ENCODE measurements at regions not wholly inside any gene's neighbourhood (a gene's known extent, or its start where the extent isn't known, plus 50 kb on each side); places are given as distances from the start of the nearest gene placed in this dataset.

DNA sequence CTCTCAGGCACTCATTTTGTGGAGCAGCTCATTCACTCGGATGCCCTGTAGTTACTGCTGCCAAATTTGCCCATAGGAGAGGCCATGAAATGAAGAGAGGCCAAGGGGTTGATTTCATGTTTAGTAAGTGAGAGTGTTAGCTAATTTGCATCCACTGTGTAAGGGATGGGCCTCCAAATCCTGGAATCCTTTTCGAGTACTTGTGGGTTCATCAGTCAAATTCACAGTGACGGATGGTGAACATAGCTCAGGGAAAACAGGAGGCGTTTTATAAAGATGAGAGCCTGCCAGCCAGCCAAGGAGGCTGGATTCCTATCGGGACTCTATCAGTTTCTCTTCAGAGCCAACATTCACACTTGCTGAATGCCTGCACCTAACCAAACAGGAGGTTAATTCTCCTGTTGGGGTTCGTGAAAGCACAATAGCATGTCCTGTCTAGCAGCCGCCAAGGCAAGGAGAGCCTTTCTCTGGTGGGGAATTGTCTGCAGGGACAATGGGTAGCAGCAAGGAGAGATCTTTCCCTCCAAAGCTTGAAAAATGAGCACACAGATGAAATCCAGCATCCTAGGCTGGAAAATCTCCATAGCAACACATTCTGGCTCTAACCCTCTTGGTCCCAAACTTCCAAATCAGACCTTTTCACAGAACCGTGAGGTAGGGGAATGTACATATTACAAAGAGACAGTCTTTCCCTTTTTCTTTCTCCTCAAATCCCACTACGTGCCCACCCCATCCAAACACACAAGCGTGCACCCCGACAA is 231.4 kb upstream of the ECI2 start:
- no peak for TF ChIP-seq CTCF (conservative IDR thresholded peaks at IDR 0.05; ENCODE audit: low read depth in 2 of 2)
- no peak for TF ChIP-seq EZH2phosphoT487 (IDR thresholded peaks at IDR 0.05; ENCODE audit: unreplicated experiment)
- TF ChIP-seq, protein P1, sequence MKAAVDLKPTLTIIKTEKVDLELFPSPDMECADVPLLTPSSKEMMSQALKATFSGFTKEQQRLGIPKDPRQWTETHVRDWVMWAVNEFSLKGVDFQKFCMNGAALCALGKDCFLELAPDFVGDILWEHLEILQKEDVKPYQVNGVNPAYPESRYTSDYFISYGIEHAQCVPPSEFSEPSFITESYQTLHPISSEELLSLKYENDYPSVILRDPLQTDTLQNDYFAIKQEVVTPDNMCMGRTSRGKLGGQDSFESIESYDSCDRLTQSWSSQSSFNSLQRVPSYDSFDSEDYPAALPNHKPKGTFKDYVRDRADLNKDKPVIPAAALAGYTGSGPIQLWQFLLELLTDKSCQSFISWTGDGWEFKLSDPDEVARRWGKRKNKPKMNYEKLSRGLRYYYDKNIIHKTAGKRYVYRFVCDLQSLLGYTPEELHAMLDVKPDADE (IDR thresholded peaks at IDR 0.05) = no peak
- TF ChIP-seq EZH2 (IDR thresholded peaks at IDR 0.05; ENCODE audit: low read depth, unreplicated experiment) = no peak
- no peak for TF ChIP-seq POLR2AphosphoS5 (IDR thresholded peaks at IDR 0.05; ENCODE audit: low read depth)
- TF ChIP-seq REST (IDR thresholded peaks at IDR 0.05; ENCODE audit: unreplicated experiment) = no peak
- TF ChIP-seq ZNF114 (CRISPR knock-in tag; IDR thresholded peaks at IDR 0.05) = no peak
- no peak for TF ChIP-seq CREB1 (CRISPR knock-in tag; IDR thresholded peaks at IDR 0.05; ENCODE audit: low read depth)
- TF ChIP-seq, protein P2, sequence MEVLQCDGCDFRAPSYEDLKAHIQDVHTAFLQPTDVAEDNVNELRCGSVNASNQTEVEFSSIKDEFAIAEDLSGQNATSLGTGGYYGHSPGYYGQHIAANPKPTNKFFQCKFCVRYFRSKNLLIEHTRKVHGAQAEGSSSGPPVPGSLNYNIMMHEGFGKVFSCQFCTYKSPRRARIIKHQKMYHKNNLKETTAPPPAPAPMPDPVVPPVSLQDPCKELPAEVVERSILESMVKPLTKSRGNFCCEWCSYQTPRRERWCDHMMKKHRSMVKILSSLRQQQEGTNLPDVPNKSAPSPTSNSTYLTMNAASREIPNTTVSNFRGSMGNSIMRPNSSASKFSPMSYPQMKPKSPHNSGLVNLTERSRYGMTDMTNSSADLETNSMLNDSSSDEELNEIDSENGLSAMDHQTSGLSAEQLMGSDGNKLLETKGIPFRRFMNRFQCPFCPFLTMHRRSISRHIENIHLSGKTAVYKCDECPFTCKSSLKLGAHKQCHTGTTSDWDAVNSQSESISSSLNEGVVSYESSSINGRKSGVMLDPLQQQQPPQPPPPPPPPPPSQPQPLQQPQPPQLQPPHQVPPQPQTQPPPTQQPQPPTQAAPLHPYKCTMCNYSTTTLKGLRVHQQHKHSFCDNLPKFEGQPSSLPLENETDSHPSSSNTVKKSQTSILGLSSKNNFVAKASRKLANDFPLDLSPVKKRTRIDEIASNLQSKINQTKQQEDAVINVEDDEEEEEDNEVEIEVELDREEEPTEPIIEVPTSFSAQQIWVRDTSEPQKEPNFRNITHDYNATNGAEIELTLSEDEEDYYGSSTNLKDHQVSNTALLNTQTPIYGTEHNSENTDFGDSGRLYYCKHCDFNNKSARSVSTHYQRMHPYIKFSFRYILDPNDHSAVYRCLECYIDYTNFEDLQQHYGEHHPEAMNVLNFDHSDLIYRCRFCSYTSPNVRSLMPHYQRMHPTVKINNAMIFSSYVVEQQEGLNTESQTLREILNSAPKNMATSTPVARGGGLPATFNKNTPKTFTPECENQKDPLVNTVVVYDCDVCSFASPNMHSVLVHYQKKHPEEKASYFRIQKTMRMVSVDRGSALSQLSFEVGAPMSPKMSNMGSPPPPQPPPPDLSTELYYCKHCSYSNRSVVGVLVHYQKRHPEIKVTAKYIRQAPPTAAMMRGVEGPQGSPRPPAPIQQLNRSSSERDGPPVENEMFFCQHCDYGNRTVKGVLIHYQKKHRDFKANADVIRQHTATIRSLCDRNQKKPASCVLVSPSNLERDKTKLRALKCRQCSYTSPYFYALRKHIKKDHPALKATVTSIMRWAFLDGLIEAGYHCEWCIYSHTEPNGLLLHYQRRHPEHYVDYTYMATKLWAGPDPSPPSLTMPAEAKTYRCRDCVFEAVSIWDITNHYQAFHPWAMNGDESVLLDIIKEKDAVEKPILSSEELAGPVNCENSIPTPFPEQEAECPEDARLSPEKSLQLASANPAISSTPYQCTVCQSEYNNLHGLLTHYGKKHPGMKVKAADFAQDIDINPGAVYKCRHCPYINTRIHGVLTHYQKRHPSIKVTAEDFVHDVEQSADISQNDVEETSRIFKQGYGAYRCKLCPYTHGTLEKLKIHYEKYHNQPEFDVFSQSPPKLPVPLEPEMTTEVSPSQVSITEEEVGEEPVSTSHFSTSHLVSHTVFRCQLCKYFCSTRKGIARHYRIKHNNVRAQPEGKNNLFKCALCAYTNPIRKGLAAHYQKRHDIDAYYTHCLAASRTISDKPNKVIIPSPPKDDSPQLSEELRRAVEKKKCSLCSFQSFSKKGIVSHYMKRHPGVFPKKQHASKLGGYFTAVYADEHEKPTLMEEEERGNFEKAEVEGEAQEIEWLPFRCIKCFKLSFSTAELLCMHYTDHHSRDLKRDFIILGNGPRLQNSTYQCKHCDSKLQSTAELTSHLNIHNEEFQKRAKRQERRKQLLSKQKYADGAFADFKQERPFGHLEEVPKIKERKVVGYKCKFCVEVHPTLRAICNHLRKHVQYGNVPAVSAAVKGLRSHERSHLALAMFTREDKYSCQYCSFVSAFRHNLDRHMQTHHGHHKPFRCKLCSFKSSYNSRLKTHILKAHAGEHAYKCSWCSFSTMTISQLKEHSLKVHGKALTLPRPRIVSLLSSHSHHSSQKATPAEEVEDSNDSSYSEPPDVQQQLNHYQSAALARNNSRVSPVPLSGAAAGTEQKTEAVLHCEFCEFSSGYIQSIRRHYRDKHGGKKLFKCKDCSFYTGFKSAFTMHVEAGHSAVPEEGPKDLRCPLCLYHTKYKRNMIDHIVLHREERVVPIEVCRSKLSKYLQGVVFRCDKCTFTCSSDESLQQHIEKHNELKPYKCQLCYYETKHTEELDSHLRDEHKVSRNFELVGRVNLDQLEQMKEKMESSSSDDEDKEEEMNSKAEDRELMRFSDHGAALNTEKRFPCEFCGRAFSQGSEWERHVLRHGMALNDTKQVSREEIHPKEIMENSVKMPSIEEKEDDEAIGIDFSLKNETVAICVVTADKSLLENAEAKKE (CRISPR knock-in tag; IDR thresholded peaks at IDR 0.05) = no peak
- TF ChIP-seq JUNB (IDR thresholded peaks at IDR 0.05; ENCODE audit: unreplicated experiment) = no peak

Measured in GM23338 (cell line).